Thoracic aorta (tissue), 2 donors: ENCODE measurements at regions not wholly inside any gene's neighbourhood (a gene's known extent, or its start where the extent isn't known, plus 50 kb on each side); places are given as distances from the start of the nearest gene placed in this dataset.

Experiments
- ATAC-seq: fragments of 150-250 bp; one replicate; pipeline ENCODE4 v1.8.0; 2017; ENCODE audit warnings: low read depth; ENCODE audit not compliant: insufficient number of reproducible peaks, low FRiP score
- DNase-seq: peaks from one replicate; pipeline ENCODE4 v3.0.0-alpha.2; 2020; ENCODE audit warnings: low spot score
- H3K27ac ChIP-seq, 2 donors: fragments of 200-600 bp; sonication (generic); 1 replicate in 1 of 2; 2 replicates in 1 of 2; pipeline ENCODE4 v1.5.1; 2016; ENCODE audit warnings: mild to moderate bottlenecking in 2 of 2, moderate library complexity in 2 of 2
- H3K27me3 ChIP-seq: fragments of 200-600 bp; sonication (generic); replicated peaks from 2 replicates; pipeline ENCODE4 v1.6.0; 2016; ENCODE audit warnings: mild to moderate bottlenecking; ENCODE audit not compliant: insufficient read depth
- H3K36me3 ChIP-seq: fragments of 200-600 bp; sonication (generic); one replicate; pipeline ENCODE4 v1.5.1; 2016
- H3K4me1 ChIP-seq, 2 donors: fragments of 200-600 bp; sonication (generic); 1 replicate in 1 of 2; 2 replicates in 1 of 2; pipeline versions ENCODE4 v1.5.1 to v1.6.0; 2016; ENCODE audit warnings: low read depth in 2 of 2, mild to moderate bottlenecking in 1 of 2; ENCODE audit not compliant: control insufficient read depth in 1 of 2
- H3K4me3 ChIP-seq: fragments of 200-600 bp; sonication (generic); 2 replicates; pipeline ENCODE4 v1.5.1; 2016; ENCODE audit warnings: mild to moderate bottlenecking
- H3K9me3 ChIP-seq: fragments of 200-600 bp; sonication (generic); 2 replicates; pipeline ENCODE4 v1.5.1; 2016
- TF ChIP-seq, protein P1 (sequence below): fragments of 200-600 bp; sonication (generic); IDR thresholded peaks from one replicate; pipeline ENCODE4 v1.5.1; 2019; ENCODE audit warnings: antibody characterized with exemption

DNA sequence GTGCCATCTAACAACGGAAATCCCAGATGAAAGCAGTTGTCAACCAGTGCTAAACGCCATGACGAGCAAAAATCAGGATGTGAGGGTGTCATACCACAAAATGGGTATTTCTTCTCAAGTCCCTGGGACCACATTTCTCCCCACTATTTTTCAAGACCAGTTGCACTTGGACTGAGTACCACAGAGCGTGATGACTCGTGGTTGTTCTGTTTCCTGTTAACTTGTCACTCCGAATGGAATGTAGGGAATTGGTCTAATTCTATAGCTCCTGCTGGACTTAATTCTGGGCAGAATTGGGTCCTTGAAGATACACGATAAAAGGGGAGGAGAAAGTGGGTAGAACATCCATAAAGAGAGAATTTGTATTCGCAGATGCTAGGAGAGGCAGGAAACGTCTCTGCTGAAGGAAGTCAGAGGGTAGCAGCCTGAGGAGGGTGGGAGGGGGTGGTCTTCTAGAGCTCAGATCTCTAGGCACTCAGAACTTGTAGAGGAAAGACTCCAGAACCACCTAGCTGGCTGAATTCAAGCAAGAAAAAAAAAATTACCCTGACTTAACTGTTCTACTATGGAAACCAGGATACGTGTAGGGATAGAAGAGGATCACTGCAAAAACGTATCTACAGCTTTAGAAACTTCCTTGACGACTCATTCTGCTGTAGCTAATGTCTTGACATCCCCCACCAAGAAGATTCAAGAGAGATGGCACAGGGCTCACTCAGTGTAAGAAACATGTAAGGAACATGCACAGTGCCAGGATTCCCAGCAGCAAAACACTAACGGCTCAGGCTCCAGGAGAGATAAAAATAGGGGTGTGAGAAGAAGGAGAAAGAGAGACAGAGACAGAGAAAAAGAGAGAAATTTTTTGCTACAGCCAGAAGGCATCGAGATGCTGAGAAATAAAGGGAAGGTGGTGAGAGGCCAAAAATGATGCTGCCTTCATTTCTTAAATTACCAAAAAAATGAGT lies 494.7 kb downstream of the CD83 start:
- H3K4me3 ChIP-seq: no peak overlapping the region
- DNase-seq (no peak), ATAC-seq (no peak)
- H3K4me1 ChIP-seq: no peaks in the 10 kb centered on the region
- TF ChIP-seq, protein P1, sequence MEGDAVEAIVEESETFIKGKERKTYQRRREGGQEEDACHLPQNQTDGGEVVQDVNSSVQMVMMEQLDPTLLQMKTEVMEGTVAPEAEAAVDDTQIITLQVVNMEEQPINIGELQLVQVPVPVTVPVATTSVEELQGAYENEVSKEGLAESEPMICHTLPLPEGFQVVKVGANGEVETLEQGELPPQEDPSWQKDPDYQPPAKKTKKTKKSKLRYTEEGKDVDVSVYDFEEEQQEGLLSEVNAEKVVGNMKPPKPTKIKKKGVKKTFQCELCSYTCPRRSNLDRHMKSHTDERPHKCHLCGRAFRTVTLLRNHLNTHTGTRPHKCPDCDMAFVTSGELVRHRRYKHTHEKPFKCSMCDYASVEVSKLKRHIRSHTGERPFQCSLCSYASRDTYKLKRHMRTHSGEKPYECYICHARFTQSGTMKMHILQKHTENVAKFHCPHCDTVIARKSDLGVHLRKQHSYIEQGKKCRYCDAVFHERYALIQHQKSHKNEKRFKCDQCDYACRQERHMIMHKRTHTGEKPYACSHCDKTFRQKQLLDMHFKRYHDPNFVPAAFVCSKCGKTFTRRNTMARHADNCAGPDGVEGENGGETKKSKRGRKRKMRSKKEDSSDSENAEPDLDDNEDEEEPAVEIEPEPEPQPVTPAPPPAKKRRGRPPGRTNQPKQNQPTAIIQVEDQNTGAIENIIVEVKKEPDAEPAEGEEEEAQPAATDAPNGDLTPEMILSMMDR: no peak
- peaks cover 7% of the 10 kb centered on the region for H3K9me3 ChIP-seq
- H3K36me3 ChIP-seq: no peaks in the 10 kb centered on the region
- no peaks in the 10 kb centered on the region for H3K27me3 ChIP-seq
- H3K27ac ChIP-seq: no peak overlapping the region

DNA sequence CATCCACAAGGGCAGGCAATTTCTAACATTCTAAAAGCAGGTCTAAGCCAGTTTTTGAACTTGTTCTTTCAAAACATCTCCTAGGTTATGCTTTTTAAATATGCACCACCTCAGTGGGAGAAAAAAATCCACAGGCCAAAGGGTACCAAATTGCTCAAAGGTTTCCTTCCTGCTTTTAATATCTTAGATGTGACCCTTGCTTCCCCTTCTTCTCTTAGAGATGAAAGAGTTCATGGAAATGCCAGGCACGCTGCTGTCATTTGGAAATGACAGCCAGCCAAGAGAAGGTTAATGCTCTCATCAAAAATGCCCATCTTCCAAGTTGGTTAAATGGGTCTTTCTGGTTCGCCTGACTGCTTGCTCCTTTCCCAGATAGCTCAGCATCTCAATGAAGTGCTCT lies 497.1 kb downstream of the CD83 start:
- ATAC-seq: no peak
- H3K4me1 ChIP-seq: no peaks in the 10 kb centered on the region

DNA sequence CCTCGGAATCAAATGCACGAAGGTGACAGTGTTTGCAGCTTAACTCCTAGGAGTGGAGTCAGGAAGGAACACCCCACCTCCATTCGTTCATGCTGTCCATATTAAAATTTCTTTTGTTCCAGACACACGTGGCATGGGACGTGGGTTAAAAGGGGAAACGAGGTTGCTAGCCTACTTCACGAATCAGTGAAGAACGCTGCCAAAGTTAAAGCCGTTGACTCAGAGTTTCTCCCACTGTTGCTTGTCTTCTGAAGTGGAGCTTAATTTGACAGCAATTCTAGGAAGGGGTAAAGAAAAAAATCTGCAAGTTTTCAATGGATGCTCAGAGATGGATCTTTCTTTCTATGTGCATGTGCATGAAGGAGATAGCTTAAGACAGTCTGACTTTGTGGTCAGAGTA lies 499.1 kb downstream of the CD83 start:
- Histone ChIP-seq H3K4me1 (peaks cover 0 to 1% of the 10 kb centered on the region in 2 donors), H3K27me3 (no peaks in the 10 kb centered on the region), H3K4me3 (no peak overlapping the region), H3K9me3 (peaks cover 7% of the 10 kb centered on the region), H3K27ac (no peak overlapping the region), H3K36me3 (no peaks in the 10 kb centered on the region)
- TF ChIP-seq, protein P1: no peak
- ATAC-seq: no peak
- no peak for DNase-seq

More for the DNA sequence above, 497.1 kb downstream of the CD83 start:
- Histone ChIP-seq H3K27me3 (no peaks in the 10 kb centered on the region), H3K36me3 (no peaks in the 10 kb centered on the region), H3K9me3 (peaks cover 7% of the 10 kb centered on the region), H3K27ac (no peak overlapping the region), H3K4me3 (no peak overlapping the region)
- TF ChIP-seq, protein P1: no peak
- no peak for DNase-seq

DNA sequence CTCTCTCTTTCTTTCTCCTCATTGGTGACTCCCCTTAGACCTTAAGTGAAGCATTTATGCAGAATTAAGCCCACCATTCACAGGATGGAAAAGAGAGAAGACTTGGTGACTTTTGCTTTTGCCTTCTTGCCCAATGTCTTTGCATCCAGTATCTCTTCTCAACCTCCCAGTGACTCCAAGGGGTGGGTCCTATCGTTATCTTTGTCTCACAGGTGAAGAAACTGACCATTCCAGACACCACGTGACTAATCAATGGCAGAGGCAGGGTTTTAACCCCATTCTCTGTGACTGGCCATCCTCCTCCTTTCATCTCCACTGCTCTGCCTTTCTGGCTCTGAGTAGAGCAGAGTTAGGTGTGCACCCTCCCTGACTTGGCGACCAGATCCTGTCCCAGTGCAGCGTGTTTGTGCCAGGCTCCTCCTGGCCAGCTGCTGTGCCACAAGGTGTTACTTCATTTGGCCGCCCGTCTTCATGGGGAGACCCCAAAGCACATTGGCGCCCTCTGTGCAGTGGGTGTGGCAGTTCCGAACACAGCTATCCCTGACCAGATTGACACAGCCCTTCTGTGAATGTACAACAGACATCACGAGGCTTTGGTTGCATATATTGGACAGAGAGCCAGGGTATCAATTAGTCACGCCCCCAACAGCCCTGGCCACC lies 501.3 kb downstream of the CD83 start:
- Histone ChIP-seq H3K36me3 (no peaks in the 10 kb centered on the region), H3K4me3 (no peak overlapping the region), H3K4me1 (peaks cover 0 to 7% of the 10 kb centered on the region in 2 donors), H3K27ac (no peak overlapping the region), H3K27me3 (no peaks in the 10 kb centered on the region), H3K9me3 (peaks cover 7% of the 10 kb centered on the region)
- ATAC-seq (no peak), DNase-seq (no peak)
- TF ChIP-seq, protein P1: no peak

DNA sequence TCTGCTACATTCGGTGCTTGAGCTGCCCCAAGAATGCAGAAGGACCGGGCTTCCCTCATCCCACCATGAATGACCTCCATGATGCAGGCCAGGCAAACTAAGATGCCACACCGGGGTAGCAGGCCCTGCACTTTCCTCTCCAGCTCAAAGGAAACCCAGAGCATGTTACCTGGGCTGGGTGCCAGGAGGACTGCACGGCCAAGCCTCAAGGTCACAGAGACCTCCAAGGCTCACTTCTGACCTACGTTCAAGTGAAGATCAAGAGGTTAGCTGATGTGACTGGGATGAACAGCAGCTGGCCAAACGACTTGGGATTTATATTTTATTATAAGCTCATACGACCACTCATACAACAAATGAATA lies 501.8 kb downstream of the CD83 start:
- DNase-seq (no peak), ATAC-seq (no peak)
- Histone ChIP-seq H3K4me1 (peaks cover 0 to 7% of the 10 kb centered on the region in 2 donors), H3K4me3 (no peak overlapping the region), H3K9me3 (peaks cover 7% of the 10 kb centered on the region), H3K36me3 (no peaks in the 10 kb centered on the region), H3K27me3 (no peaks in the 10 kb centered on the region), H3K27ac (no peak overlapping the region)
- TF ChIP-seq, protein P1: no peak
